IPS-20b (cell line): ENCODE measurements at regions not wholly inside any gene's neighbourhood (a gene's known extent, or its start where the extent isn't known, plus 50 kb on each side); places are given as distances from the start of the nearest gene placed in this dataset.
"Not testable (repeated sequence)": the region's sequence is repeated elsewhere in the genome, so short reads cannot be mapped to it uniquely, and the experiment has no call there.

Experiments
- H3K27ac ChIP-seq: one replicate; pipeline ENCODE4 v1.5.1; 2013; ENCODE audit warnings: low read length
- H3K27me3 ChIP-seq: 2 replicates; pipeline ENCODE4 v1.6.1; 2013; ENCODE audit warnings: mild to moderate bottlenecking, low read length, inconsistent platforms; ENCODE audit not compliant: insufficient read depth
- H3K36me3 ChIP-seq: 2 replicates; pipeline ENCODE4 v1.6.1; 2013; ENCODE audit warnings: low read depth, mild to moderate bottlenecking, inconsistent platforms, low read length, moderate library complexity; ENCODE audit not compliant: insufficient read depth
- H3K4me1 ChIP-seq: 2 replicates; pipeline ENCODE4 v1.6.1; 2013; ENCODE audit warnings: mild to moderate bottlenecking, control low read depth, inconsistent platforms, low read length, moderate library complexity; ENCODE audit not compliant: insufficient read depth
- H3K4me3 ChIP-seq: 2 replicates; pipeline ENCODE4 v1.5.1; 2013; ENCODE audit warnings: mild to moderate bottlenecking, low read length, inconsistent platforms
- H3K9ac ChIP-seq: 2 replicates; pipeline ENCODE4 v1.6.1; 2013; ENCODE audit warnings: low read depth, mild to moderate bottlenecking, inconsistent platforms, low read length, moderate library complexity
- H3K9me3 ChIP-seq: 2 replicates; pipeline ENCODE4 v1.6.1; 2013; ENCODE audit warnings: mild to moderate bottlenecking, low read depth, low read length, inconsistent platforms; ENCODE audit not compliant: insufficient read depth

DNA sequence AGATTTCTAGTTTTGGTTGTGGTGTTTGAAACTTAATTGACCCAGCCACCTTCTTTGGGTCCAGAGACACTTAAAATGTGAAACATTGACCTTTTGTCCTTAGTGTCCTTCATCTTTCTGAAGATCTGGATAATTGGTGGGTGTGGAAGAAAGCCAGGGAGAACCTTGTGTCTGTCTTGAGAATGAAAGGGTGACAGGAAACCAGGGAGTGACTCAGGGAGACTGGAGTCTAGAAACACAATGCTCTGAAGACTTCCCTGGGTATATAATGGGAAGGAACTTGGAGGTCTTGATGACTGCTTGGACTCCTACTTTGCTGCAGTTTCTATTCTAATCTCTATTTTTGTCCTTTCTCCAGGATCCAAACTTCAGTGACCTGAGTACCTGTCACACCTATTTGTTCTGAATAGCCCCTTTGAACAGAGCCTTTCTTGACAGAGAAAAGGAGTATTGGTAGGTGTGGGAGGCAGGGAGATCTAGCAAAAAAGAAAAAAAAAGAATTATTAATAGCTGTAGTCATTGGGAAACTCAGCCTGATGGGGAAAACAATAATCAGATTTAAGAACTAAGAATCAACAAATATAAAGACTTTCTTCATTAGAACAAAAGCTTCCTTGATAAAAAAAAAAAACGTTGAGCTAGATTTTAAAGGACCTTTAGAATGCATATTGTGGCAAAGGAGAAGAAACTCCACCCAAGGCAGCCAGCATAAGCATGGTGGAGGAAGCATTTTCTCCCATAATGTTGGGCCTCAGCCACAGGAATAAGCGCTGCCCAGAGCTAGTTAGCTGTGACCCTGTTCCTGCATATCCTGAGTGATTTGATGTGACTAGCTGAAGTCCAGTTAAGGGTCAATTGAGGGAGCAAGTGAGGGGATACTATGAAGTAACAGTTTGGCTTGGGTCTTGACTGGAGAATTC lies 77.9 kb upstream of the HOXC13 start:
- no peaks in the 10 kb centered on the region for H3K4me1 ChIP-seq
- no peak overlapping the region for H3K4me3 ChIP-seq
- H3K9ac ChIP-seq: no peak overlapping the region

DNA sequence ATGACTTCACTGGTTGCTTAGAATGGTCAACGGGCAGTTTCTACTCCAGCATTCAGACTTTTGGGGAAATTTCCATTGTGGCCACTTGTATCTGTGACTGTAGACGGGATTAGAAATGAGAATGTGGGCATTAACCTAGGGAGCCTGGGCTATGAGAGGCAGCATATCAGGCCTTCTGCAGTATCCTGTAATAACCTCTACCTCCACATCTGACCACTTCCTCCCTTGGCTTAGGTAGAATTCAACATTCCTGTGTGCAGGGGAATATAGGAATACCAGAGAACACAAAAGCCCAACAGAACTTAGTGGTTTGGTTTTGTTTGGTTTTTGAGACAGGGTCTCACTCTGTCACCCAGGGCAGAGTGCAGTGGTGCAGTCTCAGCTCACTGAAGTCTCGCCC lies 76.4 kb upstream of the HOXC13 start:
- Histone ChIP-seq H3K27ac (no peak overlapping the region), H3K27me3 (peaks cover 31% of the 10 kb centered on the region), H3K9ac (no peak overlapping the region), H3K4me3 (no peak overlapping the region), H3K4me1 (no peaks in the 10 kb centered on the region), H3K9me3 (no peaks in the 10 kb centered on the region), H3K36me3 (no peaks in the 10 kb centered on the region)

More for the DNA sequence above, 77.9 kb upstream of the HOXC13 start:
- no peaks in the 10 kb centered on the region for H3K36me3 ChIP-seq
- peaks cover 28% of the 10 kb centered on the region for H3K27me3 ChIP-seq
- no peaks in the 10 kb centered on the region for H3K9me3 ChIP-seq
- H3K27ac ChIP-seq: no peak overlapping the region

DNA sequence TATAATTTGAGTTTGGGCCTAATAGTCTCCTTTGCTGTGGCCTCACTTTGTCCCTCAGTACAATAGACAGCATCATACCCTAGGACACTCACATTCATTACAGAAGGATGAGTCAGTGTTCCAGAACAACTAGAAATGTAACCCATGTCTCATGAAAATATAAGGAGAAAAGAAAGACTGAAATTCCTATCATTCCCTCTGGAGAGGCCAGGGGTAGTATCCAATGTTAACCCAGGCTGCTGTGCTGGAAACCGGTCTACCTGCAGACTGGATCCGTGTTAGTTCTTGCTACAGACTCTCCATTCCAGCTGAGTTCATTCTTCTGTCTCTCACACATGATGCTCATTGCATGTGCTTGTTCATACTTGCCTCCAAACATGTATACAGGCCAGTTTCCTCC lies 75.8 kb upstream of the HOXC13 start:
- no peak overlapping the region for H3K9ac ChIP-seq
- no peak overlapping the region for H3K4me3 ChIP-seq
- no peak overlapping the region for H3K27ac ChIP-seq
- H3K27me3 ChIP-seq: peaks cover 31% of the 10 kb centered on the region
- H3K9me3 ChIP-seq: no peaks in the 10 kb centered on the region
- H3K4me1 ChIP-seq: peaks cover 3% of the 10 kb centered on the region; the same call in 1 of the 2 replicates
- no peaks in the 10 kb centered on the region for H3K36me3 ChIP-seq

DNA sequence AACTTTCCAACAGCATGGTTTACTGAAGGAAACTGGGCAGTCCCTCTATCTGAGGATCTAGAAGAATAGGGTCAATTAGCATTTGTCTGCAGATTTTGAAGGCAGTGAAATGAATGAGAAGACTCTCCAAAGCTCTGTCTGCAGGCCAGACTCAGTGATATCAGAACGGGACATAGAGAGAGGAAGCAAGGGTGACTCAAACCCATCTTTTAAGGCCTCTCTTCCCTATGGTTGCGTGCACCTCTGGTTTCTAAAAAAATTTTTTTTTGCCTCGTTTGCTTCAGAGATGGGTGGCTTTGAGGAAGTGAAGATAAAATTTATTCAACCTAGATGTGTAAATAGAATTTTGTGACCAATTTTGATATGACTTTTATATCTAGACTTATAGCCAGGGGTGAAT lies 71.9 kb upstream of the HOXC13 start:
- Histone ChIP-seq H3K27ac (no peak overlapping the region), H3K9me3 (no peaks in the 10 kb centered on the region), H3K9ac (no peak overlapping the region), H3K4me1 (peaks cover 3% of the 10 kb centered on the region; the same call in 1 of the 2 replicates), H3K4me3 (no peak overlapping the region), H3K36me3 (no peaks in the 10 kb centered on the region), H3K27me3 (peaks cover 18% of the 10 kb centered on the region)

- Histone ChIP-seq H3K27ac (no peak overlapping the region), H3K9ac (no peak overlapping the region), H3K27me3 (peaks cover 22% of the 10 kb centered on the region), H3K4me3 (no peak overlapping the region), H3K36me3 (no peaks in the 10 kb centered on the region), H3K4me1 (peaks cover 3% of the 10 kb centered on the region; the same call in 1 of the 2 replicates), H3K9me3 (no peaks in the 10 kb centered on the region)
These were observed 71.2 kb upstream of the HOXC13 start for GRCh38 chr12:53867216-53868012.

DNA sequence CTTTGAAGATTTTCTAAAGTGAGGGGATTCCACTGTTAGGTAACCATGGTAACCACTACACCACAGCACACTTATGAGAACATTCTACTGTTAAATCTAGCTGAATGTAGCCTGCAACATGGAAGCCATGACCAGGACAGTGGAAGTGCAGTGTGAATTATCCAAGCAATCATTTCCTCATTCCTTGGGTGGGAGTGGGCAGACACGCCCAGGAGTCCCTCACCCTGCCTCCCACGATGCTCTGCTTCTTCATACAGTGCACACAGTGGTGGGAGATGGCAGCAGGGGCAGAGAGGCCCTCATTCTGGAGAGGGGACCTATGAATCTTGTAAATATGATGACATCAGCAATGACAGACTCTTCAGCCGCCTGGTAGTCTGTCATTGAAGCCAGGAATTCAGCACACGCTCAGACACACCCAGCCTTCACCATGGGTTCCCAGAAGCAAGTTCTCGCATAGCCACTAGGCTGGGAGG lies 70.1 kb upstream of the HOXC13 start:
- H3K36me3 ChIP-seq: no peaks in the 10 kb centered on the region
- no peak overlapping the region for H3K27ac ChIP-seq
- H3K27me3 ChIP-seq: peaks cover 31% of the 10 kb centered on the region
- no peak overlapping the region for H3K9ac ChIP-seq
- H3K9me3 ChIP-seq: no peaks in the 10 kb centered on the region
- H3K4me1 ChIP-seq: peaks cover 3% of the 10 kb centered on the region; the same call in 1 of the 2 replicates
- H3K4me3 ChIP-seq: no peak overlapping the region

DNA sequence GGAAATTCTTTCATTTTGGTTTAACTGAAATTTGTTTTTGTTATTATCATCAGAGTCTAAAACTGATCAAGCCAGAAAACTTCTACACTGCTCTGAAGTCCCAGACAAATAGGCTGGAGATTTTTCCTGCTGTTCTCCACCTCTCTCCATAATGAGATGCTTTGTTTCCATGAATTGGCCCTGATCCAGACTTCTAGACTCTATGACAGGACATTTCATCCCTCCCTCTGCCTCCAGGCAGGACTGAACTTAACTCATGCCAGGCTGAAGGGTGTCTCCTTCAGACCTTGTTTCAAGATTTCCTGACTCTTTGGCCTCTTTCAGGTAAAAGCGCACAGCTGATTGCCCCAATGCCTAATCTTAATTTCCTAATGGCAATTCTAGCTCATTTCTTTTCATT lies 69.1 kb upstream of the HOXC13 start:
- no peak overlapping the region for H3K9ac ChIP-seq
- no peaks in the 10 kb centered on the region for H3K9me3 ChIP-seq
- peaks cover 27% of the 10 kb centered on the region for H3K27me3 ChIP-seq
- H3K27ac ChIP-seq: no peak overlapping the region
- no peaks in the 10 kb centered on the region for H3K36me3 ChIP-seq
- no peak overlapping the region for H3K4me3 ChIP-seq
- H3K4me1 ChIP-seq: peaks cover 3% of the 10 kb centered on the region; the same call in 1 of the 2 replicates

GRCh38 chr12:53870117-53870516 lies 68.5 kb upstream of the HOXC13 start:
- no peaks in the 10 kb centered on the region for H3K9me3 ChIP-seq
- no peak overlapping the region for H3K9ac ChIP-seq
- H3K4me3 ChIP-seq: no peak overlapping the region
- peaks cover 21% of the 10 kb centered on the region for H3K27me3 ChIP-seq
- peaks cover 3% of the 10 kb centered on the region; the same call in 1 of the 2 replicates for H3K4me1 ChIP-seq
- H3K36me3 ChIP-seq: no peaks in the 10 kb centered on the region
- no peak overlapping the region for H3K27ac ChIP-seq

GRCh38 chr12:53871367-53871766 lies 67.3 kb upstream of the HOXC13 start:
- Histone ChIP-seq H3K27me3 (peaks cover 13% of the 10 kb centered on the region), H3K9me3 (no peaks in the 10 kb centered on the region), H3K9ac (no peak overlapping the region), H3K36me3 (no peaks in the 10 kb centered on the region), H3K27ac (no peak overlapping the region), H3K4me3 (no peak overlapping the region), H3K4me1 (peaks cover 3% of the 10 kb centered on the region; the same call in 1 of the 2 replicates)

GRCh38 chr12:53872367-53872766 lies 66.3 kb upstream of the HOXC13 start:
- no peaks in the 10 kb centered on the region for H3K9me3 ChIP-seq
- H3K4me1 ChIP-seq: peaks cover 3% of the 10 kb centered on the region; the same call in 1 of the 2 replicates
- H3K27ac ChIP-seq: no peak overlapping the region
- peaks cover 13% of the 10 kb centered on the region for H3K27me3 ChIP-seq
- no peak overlapping the region for H3K4me3 ChIP-seq
- H3K9ac ChIP-seq: no peak overlapping the region
- H3K36me3 ChIP-seq: no peaks in the 10 kb centered on the region

GRCh38 chr12:53877961-53878360 lies 60.7 kb upstream of the HOXC13 start:
- H3K9ac ChIP-seq, H3K27me3 ChIP-seq, H3K4me1 ChIP-seq, H3K27ac ChIP-seq, H3K36me3 ChIP-seq, H3K9me3 ChIP-seq, H3K4me3 ChIP-seq: not testable (repeated sequence)
